NB4 (cell line): ENCODE measurements at regions not wholly inside any gene's neighbourhood (a gene's known extent, or its start where the extent isn't known, plus 50 kb on each side); places are given as distances from the start of the nearest gene placed in this dataset.

Experiments
- MYC ChIP-seq: IDR thresholded peaks from 2 replicates; pipeline ENCODE4 v1.6.1; 2011; ENCODE audit warnings: low read depth, low read length
- POLR2A ChIP-seq: IDR thresholded peaks from 2 replicates; pipeline ENCODE4 v1.6.1; 2011; ENCODE audit warnings: mild to moderate bottlenecking; ENCODE audit not compliant: insufficient read length; ENCODE audit errors: extremely low read depth
- TF ChIP-seq, protein P1 (sequence below): IDR thresholded peaks from one replicate; pipeline ENCODE4 v1.5.1; 2012; ENCODE audit warnings: low read depth, low read length
- TF ChIP-seq, protein P2 (sequence below): IDR thresholded peaks from 2 replicates; pipeline ENCODE4 v1.6.1; 2011; ENCODE audit warnings: low read depth, low read length

DNA sequence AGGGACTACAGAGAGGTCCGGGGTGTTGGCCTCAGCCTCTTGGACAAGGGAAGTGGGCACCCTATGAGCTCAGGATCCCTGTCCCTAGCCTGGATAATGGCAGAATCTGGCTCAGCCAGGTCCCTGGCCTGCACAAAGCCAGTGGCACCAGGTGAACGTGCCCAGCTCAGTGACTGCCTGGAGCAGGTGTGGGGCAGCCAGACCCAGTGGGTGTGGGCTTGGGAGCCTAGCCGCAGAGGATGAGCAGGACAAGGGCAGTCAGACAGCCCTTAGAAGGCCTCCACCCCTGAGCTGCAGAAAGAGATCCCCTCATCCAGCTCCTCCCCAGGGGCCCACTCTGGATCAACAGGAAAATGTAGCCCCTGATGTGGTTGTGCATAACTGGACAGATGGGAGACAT is 585.3 kb downstream of the KCNJ18 start:
- TF ChIP-seq, protein P1, sequence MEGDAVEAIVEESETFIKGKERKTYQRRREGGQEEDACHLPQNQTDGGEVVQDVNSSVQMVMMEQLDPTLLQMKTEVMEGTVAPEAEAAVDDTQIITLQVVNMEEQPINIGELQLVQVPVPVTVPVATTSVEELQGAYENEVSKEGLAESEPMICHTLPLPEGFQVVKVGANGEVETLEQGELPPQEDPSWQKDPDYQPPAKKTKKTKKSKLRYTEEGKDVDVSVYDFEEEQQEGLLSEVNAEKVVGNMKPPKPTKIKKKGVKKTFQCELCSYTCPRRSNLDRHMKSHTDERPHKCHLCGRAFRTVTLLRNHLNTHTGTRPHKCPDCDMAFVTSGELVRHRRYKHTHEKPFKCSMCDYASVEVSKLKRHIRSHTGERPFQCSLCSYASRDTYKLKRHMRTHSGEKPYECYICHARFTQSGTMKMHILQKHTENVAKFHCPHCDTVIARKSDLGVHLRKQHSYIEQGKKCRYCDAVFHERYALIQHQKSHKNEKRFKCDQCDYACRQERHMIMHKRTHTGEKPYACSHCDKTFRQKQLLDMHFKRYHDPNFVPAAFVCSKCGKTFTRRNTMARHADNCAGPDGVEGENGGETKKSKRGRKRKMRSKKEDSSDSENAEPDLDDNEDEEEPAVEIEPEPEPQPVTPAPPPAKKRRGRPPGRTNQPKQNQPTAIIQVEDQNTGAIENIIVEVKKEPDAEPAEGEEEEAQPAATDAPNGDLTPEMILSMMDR = no peak
- TF ChIP-seq POLR2A (no peak), MYC (no peak)
- TF ChIP-seq, protein P2, sequence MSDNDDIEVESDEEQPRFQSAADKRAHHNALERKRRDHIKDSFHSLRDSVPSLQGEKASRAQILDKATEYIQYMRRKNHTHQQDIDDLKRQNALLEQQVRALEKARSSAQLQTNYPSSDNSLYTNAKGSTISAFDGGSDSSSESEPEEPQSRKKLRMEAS = no peak
